T follicular helper cell (primary cell): ENCODE measurements at regions not wholly inside any gene's neighbourhood (a gene's known extent, or its start where the extent isn't known, plus 50 kb on each side); places are given as distances from the start of the nearest gene placed in this dataset.
"Not testable (repeated sequence)": the region's sequence is repeated elsewhere in the genome, so short reads cannot be mapped to it uniquely, and the experiment has no call there.

Experiments used
- DNase-seq: peaks from one replicate; pipeline ENCODE4 v3.0.0-alpha.2; 2020; ENCODE audit warnings: low read depth

DNA sequence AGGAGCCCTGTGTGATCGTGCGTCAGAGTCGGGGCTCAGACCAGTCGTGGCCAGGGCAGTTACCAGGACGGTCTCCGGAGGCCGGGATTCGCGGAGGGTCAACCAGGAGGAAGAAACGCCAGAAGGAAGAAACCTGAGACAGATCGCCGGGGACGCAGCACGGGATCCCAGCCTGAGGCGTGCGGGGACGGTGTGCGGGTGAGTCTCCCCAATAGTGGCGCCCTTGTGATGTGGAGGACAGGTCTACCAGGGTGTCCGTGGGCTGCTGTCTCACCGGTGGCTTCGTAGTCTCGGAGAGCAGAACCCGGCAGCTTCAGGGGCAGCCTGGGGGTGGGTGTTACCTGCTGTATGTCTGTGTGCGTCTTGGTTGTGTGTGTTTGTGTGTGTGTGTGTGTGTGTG, 1399.1 kb upstream of the PCDH10 start:
- not testable (repeated sequence) for DNase-seq

DNA sequence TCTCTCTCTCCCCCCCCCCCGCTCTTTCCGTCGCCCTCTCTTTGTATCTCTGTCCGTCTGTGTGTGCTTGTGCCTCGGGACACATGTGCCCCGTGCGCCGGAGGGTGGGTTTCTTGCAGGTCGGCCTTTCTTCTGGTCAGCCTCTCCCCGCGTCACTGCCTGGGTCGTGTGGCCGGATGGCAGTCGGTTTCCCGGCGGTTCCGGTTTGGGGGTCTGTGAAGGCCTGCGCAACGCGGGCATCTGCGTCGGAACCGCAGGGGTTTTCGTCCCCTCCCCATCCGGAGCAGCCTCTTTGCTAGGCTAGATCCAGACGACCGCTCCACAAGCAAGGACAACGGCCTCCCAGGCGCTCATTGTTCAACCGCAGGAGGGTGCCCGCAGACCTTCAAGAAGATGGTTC, 1398.6 kb upstream of the PCDH10 start:
- not testable (repeated sequence) for DNase-seq

GRCh38 chr4:131762234-131762633, 1386.9 kb upstream of the PCDH10 start:
- DNase-seq: not testable (repeated sequence)

- no peak for DNase-seq
These were observed 1384.4 kb upstream of the PCDH10 start for GRCh38 chr4:131764730-131765129.

- DNase-seq: not testable (repeated sequence)
These were observed 1374.7 kb upstream of the PCDH10 start for GRCh38 chr4:131774382-131774781.

DNA sequence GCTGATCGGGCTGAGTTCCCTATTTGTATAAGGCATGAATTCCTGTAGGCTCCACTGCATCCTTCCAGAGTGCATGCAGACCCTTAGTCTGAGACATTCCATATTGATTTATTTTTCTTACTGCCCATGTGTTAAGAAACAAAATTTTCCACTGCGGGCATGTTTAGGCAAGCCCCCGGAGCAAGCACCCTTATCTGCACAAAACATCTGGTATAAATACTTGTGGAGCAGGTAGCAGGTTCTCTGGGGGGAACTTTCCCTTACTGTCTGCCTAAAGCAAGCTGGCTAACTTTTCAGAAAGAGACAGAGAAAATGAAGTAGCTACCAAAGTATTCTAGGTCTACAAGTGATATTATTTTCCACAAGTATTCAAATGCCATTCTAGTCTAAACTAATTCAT, 1338.5 kb upstream of the PCDH10 start:
- not testable (repeated sequence) for DNase-seq
